ENCODE measurements at regions not wholly inside any gene's neighbourhood (a gene's known extent, or its start where the extent isn't known, plus 50 kb on each side); places are given as distances from the start of the nearest gene placed in this dataset.

DNA sequence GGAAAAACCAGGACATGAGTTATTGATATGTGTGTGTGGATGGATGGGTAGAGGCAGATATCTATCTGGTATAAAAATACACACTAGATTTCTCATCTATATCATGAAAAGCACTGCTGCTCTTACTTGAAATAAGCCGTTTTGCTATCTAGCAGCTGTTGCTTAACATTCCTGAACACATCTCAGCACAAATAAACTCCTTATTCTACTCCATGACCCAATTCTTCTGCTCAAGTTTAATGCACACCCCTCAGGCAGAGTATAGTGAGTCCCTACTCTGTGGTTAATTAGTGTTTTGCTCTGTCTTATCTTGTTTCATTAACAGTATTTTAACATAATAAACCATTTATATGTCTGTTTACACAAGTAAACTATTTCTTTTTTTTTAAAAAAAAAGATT lies 134.2 kb downstream of the CBLN2 start:
- ChIA-PET POLR2A (ENCODE audit: partially characterized antibody) (no interaction called here), CTCF (ENCODE audit: partially characterized antibody) (no interaction called here)
- no peak overlapping the region for H3K4me3 ChIP-seq (ENCODE audit: low read length in 2 of 2)
- DNase-seq: no peak
- no peaks in the 10 kb centered on the region for H3K4me1 Mint-ChIP-seq
- H3K4me3 Mint-ChIP-seq: no peak overlapping the region
- H3K27ac Mint-ChIP-seq: no peak overlapping the region
- H3K36me3 ChIP-seq (ENCODE audit: insufficient read depth, low read length): no peaks in the 10 kb centered on the region
- no peaks in the 10 kb centered on the region for H3K4me1 ChIP-seq (ENCODE audit: insufficient read depth, low read length)
- no peaks in the 10 kb centered on the region for H3K9me3 ChIP-seq (ENCODE audit: control insufficient read depth in 1 of 2, low read length in 2 of 2)
- H3K27me3 ChIP-seq (ENCODE audit: insufficient read depth, low read length): no peaks in the 10 kb centered on the region
- H3K27me3 Mint-ChIP-seq: no peaks in the 10 kb centered on the region
- H3K9me3 Mint-ChIP-seq: peaks cover 3 to 10% (median 6%) of the 10 kb centered on the region in 8 donors
- H3K27ac ChIP-seq (ENCODE audit: low read depth, low read length): no peak overlapping the region
- H3K36me3 Mint-ChIP-seq: no peaks in the 10 kb centered on the region
- intact Hi-C loops (cut with micrococcal nuclease): no loop called here

DNA sequence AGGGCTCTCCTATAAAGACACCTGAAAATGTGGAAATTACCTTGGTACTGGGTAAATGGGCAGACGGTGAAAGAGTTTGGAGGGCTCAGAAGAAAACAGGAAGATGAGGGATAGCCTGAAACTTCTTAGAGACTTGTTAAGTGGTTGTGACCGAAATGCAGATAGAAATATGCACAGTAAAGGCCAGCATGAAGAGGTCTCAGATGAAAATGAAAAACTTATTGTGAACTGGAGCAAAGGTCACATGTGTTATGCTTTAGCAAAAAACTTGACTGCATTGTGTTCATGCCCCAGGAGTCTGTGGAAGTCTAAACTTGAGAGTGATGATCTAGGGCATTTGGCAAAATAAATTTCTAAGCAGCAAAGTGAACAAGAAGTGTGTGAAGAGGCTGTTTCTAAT lies 137.1 kb downstream of the CBLN2 start:
- intact Hi-C loops (cut with micrococcal nuclease): no loop called here
- POLR2A ChIA-PET (ENCODE audit: partially characterized antibody): no interaction called here
- H3K36me3 ChIP-seq (ENCODE audit: insufficient read depth, low read length): no peaks in the 10 kb centered on the region

DNA sequence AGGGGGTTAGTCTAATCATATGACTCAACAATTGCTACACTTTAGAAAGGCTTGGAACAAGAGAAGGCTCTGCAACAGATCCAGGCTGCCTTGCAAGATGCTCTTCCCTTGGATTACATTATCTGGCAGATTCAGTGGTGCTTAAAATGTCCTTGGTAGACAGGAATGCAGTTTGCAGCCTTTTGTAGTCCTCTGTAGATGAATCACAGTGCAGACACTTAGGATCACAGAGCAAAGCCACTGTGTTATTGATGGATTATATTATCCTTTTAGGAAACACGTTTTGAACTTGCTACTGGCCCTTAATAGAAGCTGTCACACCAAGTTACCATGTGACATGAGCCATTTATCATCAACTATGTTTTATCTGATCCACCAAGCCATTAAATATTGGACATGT lies 152.2 kb downstream of the CBLN2 start:
- CTCF ChIA-PET (ENCODE audit: partially characterized antibody): no interaction called here

More for the DNA sequence above, 137.1 kb downstream of the CBLN2 start:
- no peaks in the 10 kb centered on the region for H3K4me1 Mint-ChIP-seq
- Histone ChIP-seq H3K27ac (ENCODE audit: low read depth, low read length) (no peak overlapping the region), H3K4me3 (ENCODE audit: low read length in 2 of 2) (no peak overlapping the region), H3K9me3 (ENCODE audit: control insufficient read depth in 1 of 2, low read length in 2 of 2) (no peaks in the 10 kb centered on the region), H3K4me1 (ENCODE audit: insufficient read depth, low read length) (no peaks in the 10 kb centered on the region), H3K27me3 (ENCODE audit: insufficient read depth, low read length) (no peaks in the 10 kb centered on the region)
- no peak for DNase-seq
- no peak overlapping the region for H3K27ac Mint-ChIP-seq
- no peak overlapping the region for H3K4me3 Mint-ChIP-seq
- CTCF ChIA-PET (ENCODE audit: partially characterized antibody): no interaction called here
- peaks cover 3 to 10% (median 7%) of the 10 kb centered on the region in 8 donors for H3K9me3 Mint-ChIP-seq
- no peaks in the 10 kb centered on the region for H3K27me3 Mint-ChIP-seq
- no peaks in the 10 kb centered on the region for H3K36me3 Mint-ChIP-seq

DNA sequence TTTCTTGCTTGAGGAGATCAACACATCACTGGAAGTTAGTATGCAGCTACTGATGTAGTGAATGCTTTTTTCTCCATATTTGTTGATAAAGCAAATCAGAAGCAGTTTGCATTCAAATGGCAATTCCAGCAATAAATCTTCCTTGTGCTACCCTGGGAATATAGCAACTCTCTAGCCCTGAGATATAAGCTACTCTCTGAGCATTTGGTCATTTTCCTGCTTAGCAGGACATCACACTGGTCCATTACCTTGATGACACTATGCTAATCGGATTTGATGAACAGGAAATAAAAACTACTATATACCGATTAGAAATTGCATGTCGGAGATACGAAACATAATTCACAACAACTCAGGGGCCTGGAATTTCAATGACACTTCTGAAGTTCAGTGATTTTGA lies 152.7 kb downstream of the CBLN2 start:
- Mint-ChIP-seq H3K36me3 (no peaks in the 10 kb centered on the region), H3K9me3 (peaks cover 0 to 26% (median 10%) of the 10 kb centered on the region in 8 donors), H3K4me1 (no peaks in the 10 kb centered on the region), H3K4me3 (no peak overlapping the region), H3K27me3 (no peaks in the 10 kb centered on the region), H3K27ac (no peak overlapping the region)
- Histone ChIP-seq H3K4me1 (ENCODE audit: insufficient read depth, low read length) (no peaks in the 10 kb centered on the region), H3K36me3 (ENCODE audit: insufficient read depth, low read length) (no peaks in the 10 kb centered on the region), H3K27me3 (ENCODE audit: insufficient read depth, low read length) (no peaks in the 10 kb centered on the region), H3K9me3 (ENCODE audit: control insufficient read depth in 1 of 2, low read length in 2 of 2) (no peaks in the 10 kb centered on the region), H3K4me3 (ENCODE audit: low read length in 2 of 2) (no peak overlapping the region), H3K27ac (ENCODE audit: low read depth, low read length) (no peak overlapping the region)
- DNase-seq: no peak
- ChIA-PET CTCF (ENCODE audit: partially characterized antibody) (no interaction called here), POLR2A (ENCODE audit: partially characterized antibody) (no interaction called here)
- intact Hi-C loops (cut with micrococcal nuclease): no loop called here

More for the DNA sequence above, 152.2 kb downstream of the CBLN2 start:
- POLR2A ChIA-PET (ENCODE audit: partially characterized antibody): no interaction called here
- H3K36me3 Mint-ChIP-seq: no peaks in the 10 kb centered on the region
- no peak for DNase-seq
- H3K4me1 Mint-ChIP-seq: no peaks in the 10 kb centered on the region
- H3K4me3 Mint-ChIP-seq: no peak overlapping the region
- no peaks in the 10 kb centered on the region for H3K36me3 ChIP-seq (ENCODE audit: insufficient read depth, low read length)
- no peak overlapping the region for H3K4me3 ChIP-seq (ENCODE audit: low read length in 2 of 2)
- no peak overlapping the region for H3K27ac Mint-ChIP-seq
- no peaks in the 10 kb centered on the region for H3K9me3 ChIP-seq (ENCODE audit: control insufficient read depth in 1 of 2, low read length in 2 of 2)
- intact Hi-C loops (cut with micrococcal nuclease): no loop called here
- no peaks in the 10 kb centered on the region for H3K4me1 ChIP-seq (ENCODE audit: insufficient read depth, low read length)
- no peaks in the 10 kb centered on the region for H3K27me3 Mint-ChIP-seq
- no peaks in the 10 kb centered on the region for H3K27me3 ChIP-seq (ENCODE audit: insufficient read depth, low read length)
- H3K27ac ChIP-seq (ENCODE audit: low read depth, low read length): no peak overlapping the region
- peaks cover 0 to 26% (median 10%) of the 10 kb centered on the region in 8 donors for H3K9me3 Mint-ChIP-seq

DNA sequence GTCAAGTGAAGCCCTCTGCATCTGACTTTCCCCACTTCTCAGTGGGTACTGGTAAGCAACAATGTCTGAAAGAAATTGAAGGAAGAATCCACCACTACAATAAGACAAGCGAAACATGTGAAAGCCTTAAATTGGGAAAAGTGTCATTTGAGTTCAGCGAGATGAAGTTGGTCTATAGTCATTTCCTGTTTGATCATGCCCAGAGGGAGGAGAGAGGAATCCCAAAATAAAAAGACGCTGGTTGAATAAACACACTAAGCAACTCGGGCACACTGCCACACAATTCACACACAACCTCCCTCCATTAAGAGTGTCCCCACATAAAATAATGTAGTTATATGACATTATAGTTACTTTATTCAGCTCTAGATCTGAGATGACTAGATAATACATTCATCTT lies 166.1 kb downstream of the CBLN2 start:
- ChIA-PET CTCF (ENCODE audit: partially characterized antibody) (no interaction called here), POLR2A (ENCODE audit: partially characterized antibody) (no interaction called here)
- Histone ChIP-seq H3K27me3 (ENCODE audit: insufficient read depth, low read length) (no peaks in the 10 kb centered on the region), H3K4me3 (ENCODE audit: low read length in 2 of 2) (no peak overlapping the region), H3K36me3 (ENCODE audit: insufficient read depth, low read length) (no peaks in the 10 kb centered on the region), H3K4me1 (ENCODE audit: insufficient read depth, low read length) (no peaks in the 10 kb centered on the region), H3K9me3 (ENCODE audit: control insufficient read depth in 1 of 2, low read length in 2 of 2) (no peaks in the 10 kb centered on the region), H3K27ac (ENCODE audit: low read depth, low read length) (no peak overlapping the region)
- Mint-ChIP-seq H3K27ac (no peak overlapping the region), H3K36me3 (no peaks in the 10 kb centered on the region), H3K4me3 (no peak overlapping the region), H3K4me1 (no peaks in the 10 kb centered on the region), H3K27me3 (no peaks in the 10 kb centered on the region), H3K9me3 (peaks cover 0 to 10% (median 6%) of the 10 kb centered on the region in 8 donors)
- no peak for DNase-seq
- intact Hi-C loops (cut with micrococcal nuclease): no loop called here

DNA sequence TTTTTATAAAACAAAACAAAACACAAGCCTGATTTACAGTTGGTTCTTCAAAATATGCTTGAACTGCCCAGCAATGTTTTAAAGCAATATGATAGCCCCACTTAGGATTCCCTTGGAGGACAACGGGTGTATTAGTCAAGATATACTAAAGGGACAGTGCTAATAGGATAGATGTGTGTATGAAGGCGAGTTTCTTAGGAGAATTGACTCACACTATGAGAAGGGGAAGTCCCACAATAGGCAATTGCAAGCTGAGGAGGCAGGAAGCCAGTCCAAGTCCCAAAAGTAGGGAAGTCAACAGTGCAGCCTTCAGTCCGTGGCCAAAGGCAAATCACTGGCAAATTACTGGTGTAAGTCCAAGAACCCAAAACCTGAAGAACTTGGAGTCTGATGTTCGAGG lies 167.9 kb downstream of the CBLN2 start:
- Mint-ChIP-seq H3K9me3 (peaks cover 0 to 10% (median 8%) of the 10 kb centered on the region in 8 donors), H3K4me3 (no peak overlapping the region), H3K36me3 (no peaks in the 10 kb centered on the region), H3K4me1 (no peaks in the 10 kb centered on the region), H3K27me3 (no peaks in the 10 kb centered on the region), H3K27ac (no peak overlapping the region)
- ChIA-PET POLR2A (ENCODE audit: partially characterized antibody) (no interaction called here), CTCF (ENCODE audit: partially characterized antibody) (no interaction called here)
- intact Hi-C loops (cut with micrococcal nuclease): no loop called here
- Histone ChIP-seq H3K9me3 (ENCODE audit: control insufficient read depth in 1 of 2, low read length in 2 of 2) (no peaks in the 10 kb centered on the region), H3K4me1 (ENCODE audit: insufficient read depth, low read length) (no peaks in the 10 kb centered on the region), H3K27ac (ENCODE audit: low read depth, low read length) (no peak overlapping the region), H3K27me3 (ENCODE audit: insufficient read depth, low read length) (no peaks in the 10 kb centered on the region), H3K4me3 (ENCODE audit: low read length in 2 of 2) (no peak overlapping the region), H3K36me3 (ENCODE audit: insufficient read depth, low read length) (no peaks in the 10 kb centered on the region)
- no peak for DNase-seq

DNA sequence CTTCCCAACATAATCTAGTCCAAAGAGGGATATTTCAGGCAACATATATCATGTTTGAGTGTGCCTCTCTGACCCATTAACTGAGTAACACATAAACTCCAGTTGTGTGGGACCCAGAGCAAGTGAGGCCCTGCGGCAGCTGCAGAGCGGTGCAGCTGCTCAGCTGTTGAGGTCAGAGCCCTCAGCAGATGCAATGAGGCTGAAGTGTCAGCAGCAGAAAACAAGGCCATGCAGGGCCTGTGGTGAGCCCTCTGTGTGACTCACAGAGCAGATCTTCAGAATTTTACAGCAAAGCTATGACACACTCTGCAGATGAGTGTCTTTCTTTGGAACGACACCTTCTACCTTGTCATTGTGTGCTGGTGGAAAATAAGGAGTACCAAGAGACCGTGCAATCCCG lies 168.5 kb downstream of the CBLN2 start:
- no peak overlapping the region for H3K27ac Mint-ChIP-seq
- H3K36me3 Mint-ChIP-seq: no peaks in the 10 kb centered on the region
- intact Hi-C loops (cut with micrococcal nuclease): no loop called here
- H3K27ac ChIP-seq (ENCODE audit: low read depth, low read length): no peak overlapping the region
- H3K27me3 ChIP-seq (ENCODE audit: insufficient read depth, low read length): no peaks in the 10 kb centered on the region
- no peaks in the 10 kb centered on the region for H3K9me3 ChIP-seq (ENCODE audit: control insufficient read depth in 1 of 2, low read length in 2 of 2)
- H3K27me3 Mint-ChIP-seq: no peaks in the 10 kb centered on the region
- H3K4me3 Mint-ChIP-seq: no peak overlapping the region
- DNase-seq: no peak
- POLR2A ChIA-PET (ENCODE audit: partially characterized antibody): no interaction called here
- CTCF ChIA-PET (ENCODE audit: partially characterized antibody): no interaction called here
- H3K36me3 ChIP-seq (ENCODE audit: insufficient read depth, low read length): no peaks in the 10 kb centered on the region
- no peak overlapping the region for H3K4me3 ChIP-seq (ENCODE audit: low read length in 2 of 2)
- no peaks in the 10 kb centered on the region for H3K4me1 Mint-ChIP-seq
- H3K9me3 Mint-ChIP-seq: peaks cover 0 to 10% (median 8%) of the 10 kb centered on the region in 8 donors
- H3K4me1 ChIP-seq (ENCODE audit: insufficient read depth, low read length): no peaks in the 10 kb centered on the region

DNA sequence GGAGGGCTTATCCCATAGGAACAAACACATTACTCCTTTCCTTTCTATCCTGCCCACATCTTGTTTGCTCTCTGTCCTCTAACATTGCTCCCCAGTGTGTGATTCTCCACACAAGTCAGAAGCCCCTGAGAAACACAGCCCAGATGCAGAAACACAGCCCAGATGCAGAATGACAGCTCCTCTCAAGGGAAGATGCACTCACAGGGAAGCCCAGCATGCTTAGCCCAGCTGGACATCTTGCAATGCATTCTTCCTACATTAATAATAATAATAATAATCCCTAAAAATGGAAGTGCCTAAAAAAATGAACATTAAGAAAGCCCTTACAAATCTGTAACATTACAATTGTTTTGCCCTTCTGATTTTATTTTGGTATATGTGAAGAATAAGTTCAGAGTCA lies 172.1 kb downstream of the CBLN2 start:
- no peaks in the 10 kb centered on the region for H3K4me1 ChIP-seq (ENCODE audit: insufficient read depth, low read length)

More for the DNA sequence above, 172.1 kb downstream of the CBLN2 start:
- no peaks in the 10 kb centered on the region for H3K9me3 ChIP-seq (ENCODE audit: control insufficient read depth in 1 of 2, low read length in 2 of 2)
- H3K36me3 Mint-ChIP-seq: no peaks in the 10 kb centered on the region
- H3K27me3 Mint-ChIP-seq: no peaks in the 10 kb centered on the region
- peaks cover 0 to 21% (median 8%) of the 10 kb centered on the region in 8 donors for H3K9me3 Mint-ChIP-seq
- no peak overlapping the region for H3K4me3 ChIP-seq (ENCODE audit: low read length in 2 of 2)
- H3K27ac ChIP-seq (ENCODE audit: low read depth, low read length): no peak overlapping the region
- H3K27me3 ChIP-seq (ENCODE audit: insufficient read depth, low read length): no peaks in the 10 kb centered on the region
- H3K4me3 Mint-ChIP-seq: no peak overlapping the region
- intact Hi-C loops (cut with micrococcal nuclease): no loop called here
- DNase-seq: no peak
- POLR2A ChIA-PET (ENCODE audit: partially characterized antibody): no interaction called here
- no peaks in the 10 kb centered on the region for H3K36me3 ChIP-seq (ENCODE audit: insufficient read depth, low read length)
- H3K27ac Mint-ChIP-seq: no peak overlapping the region
- no peaks in the 10 kb centered on the region for H3K4me1 Mint-ChIP-seq
- CTCF ChIA-PET (ENCODE audit: partially characterized antibody): no interaction called here
